SW480 (cell line): ENCODE measurements at regions not wholly inside any gene's neighbourhood (a gene's known extent, or its start where the extent isn't known, plus 50 kb on each side); places are given as distances from the start of the nearest gene placed in this dataset.
"Not testable (repeated sequence)": the region's sequence is repeated elsewhere in the genome, so short reads cannot be mapped to it uniquely, and the experiment has no call there.

Experiments
- DNase-seq: peaks from one replicate; pipeline ENCODE4 v3.0.0-alpha.2; 2016; ENCODE audit warnings: low spot score

GRCh38 chr10:33067917-33068316 is 109.9 kb upstream of the ITGB1 start:
- DNase-seq: no peak

- no peak for DNase-seq
Observed at GRCh38 chr10:33067481-33067880, 109.5 kb upstream of the ITGB1 start.

GRCh38 chr10:33066558-33067236 is 108.7 kb upstream of the ITGB1 start:
- no peak for DNase-seq

GRCh38 chr10:33065111-33065510 is 107.1 kb upstream of the ITGB1 start:
- DNase-seq: no peak

GRCh38 chr10:33064706-33065105 is 106.7 kb upstream of the ITGB1 start:
- no peak for DNase-seq

- DNase-seq: no peak
Observed at GRCh38 chr10:33057620-33058019, 99.6 kb upstream of the ITGB1 start.

- DNase-seq: no peak
Observed at GRCh38 chr10:33056828-33057596, 99.0 kb upstream of the ITGB1 start.

GRCh38 chr10:33055625-33056024 is 97.6 kb upstream of the ITGB1 start:
- DNase-seq: no peak

- DNase-seq: no peak
Observed at GRCh38 chr10:33052915-33053810, 95.1 kb upstream of the ITGB1 start.

GRCh38 chr10:33052263-33052875 is 94.3 kb upstream of the ITGB1 start:
- no peak for DNase-seq

- DNase-seq: not testable (repeated sequence)
Observed at GRCh38 chr10:33049963-33050920, 92.2 kb upstream of the ITGB1 start.

GRCh38 chr10:33048223-33048622 is 90.2 kb upstream of the ITGB1 start:
- no peak for DNase-seq

- DNase-seq: no peak
Observed at GRCh38 chr10:33047655-33048054, 89.6 kb upstream of the ITGB1 start.

GRCh38 chr10:33046792-33047191 is 88.8 kb upstream of the ITGB1 start:
- no peak for DNase-seq

- DNase-seq: no peak
Observed at GRCh38 chr10:33045421-33045820, 87.4 kb upstream of the ITGB1 start.

- DNase-seq: no peak
Observed at GRCh38 chr10:33042565-33042964, 84.5 kb upstream of the ITGB1 start.

- DNase-seq: no peak
Observed at GRCh38 chr10:33041783-33042437, 83.9 kb upstream of the ITGB1 start.

- no peak for DNase-seq
Observed at GRCh38 chr10:33040436-33040835, 82.4 kb upstream of the ITGB1 start.

- no peak for DNase-seq
Observed at GRCh38 chr10:33039181-33039580, 81.2 kb upstream of the ITGB1 start.

- DNase-seq: no peak
Observed at GRCh38 chr10:33038672-33039071, 80.6 kb upstream of the ITGB1 start.
